GM12873 (cell line): ENCODE measurements at regions not wholly inside any gene's neighbourhood (a gene's known extent, or its start where the extent isn't known, plus 50 kb on each side); places are given as distances from the start of the nearest gene placed in this dataset.

Source experiments
- TF ChIP-seq, protein P1 (sequence below): IDR thresholded peaks from 2 replicates; pipeline ENCODE4 v1.5.1; 2012; ENCODE audit warnings: low read depth, mild to moderate bottlenecking, moderate library complexity, low read length, control low read depth; ENCODE audit not compliant: insufficient read depth; ENCODE audit errors: missing control alignments

DNA sequence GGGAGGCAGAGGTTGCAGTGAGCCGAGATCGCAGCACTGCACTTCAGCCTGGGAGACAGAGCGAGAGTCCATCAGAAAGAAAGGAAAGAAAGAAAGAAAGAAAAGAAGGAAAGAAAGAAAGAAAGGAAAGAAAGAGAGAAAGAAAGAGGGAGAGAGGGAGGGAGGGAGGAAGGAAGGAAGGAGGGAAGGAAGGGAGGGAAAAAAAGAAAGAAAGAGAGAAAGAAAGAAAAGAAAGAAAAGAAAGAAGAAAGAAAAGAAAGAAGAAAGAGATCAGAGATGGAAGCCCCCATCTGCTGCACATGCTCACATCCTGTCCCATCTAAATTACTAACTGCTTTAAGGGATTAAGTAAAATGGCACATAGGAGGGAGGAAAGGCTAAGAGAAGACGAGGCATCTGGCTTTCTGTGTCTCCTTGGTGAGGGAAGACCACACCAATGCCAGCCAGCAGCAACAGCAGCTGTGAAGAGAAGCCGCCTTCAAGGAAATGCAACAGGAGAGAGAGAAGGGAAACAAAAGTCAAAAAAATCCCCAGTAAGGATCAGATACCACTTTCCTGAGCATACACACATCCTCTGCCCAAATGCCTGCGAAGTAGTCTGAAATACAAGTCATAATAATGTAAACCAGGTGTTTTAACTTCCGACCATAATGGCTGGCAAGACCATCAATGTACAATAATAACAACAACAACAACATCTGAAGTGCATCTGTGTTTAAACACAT, 300.2 kb upstream of the JARID2 start:
- TF ChIP-seq, protein P1, sequence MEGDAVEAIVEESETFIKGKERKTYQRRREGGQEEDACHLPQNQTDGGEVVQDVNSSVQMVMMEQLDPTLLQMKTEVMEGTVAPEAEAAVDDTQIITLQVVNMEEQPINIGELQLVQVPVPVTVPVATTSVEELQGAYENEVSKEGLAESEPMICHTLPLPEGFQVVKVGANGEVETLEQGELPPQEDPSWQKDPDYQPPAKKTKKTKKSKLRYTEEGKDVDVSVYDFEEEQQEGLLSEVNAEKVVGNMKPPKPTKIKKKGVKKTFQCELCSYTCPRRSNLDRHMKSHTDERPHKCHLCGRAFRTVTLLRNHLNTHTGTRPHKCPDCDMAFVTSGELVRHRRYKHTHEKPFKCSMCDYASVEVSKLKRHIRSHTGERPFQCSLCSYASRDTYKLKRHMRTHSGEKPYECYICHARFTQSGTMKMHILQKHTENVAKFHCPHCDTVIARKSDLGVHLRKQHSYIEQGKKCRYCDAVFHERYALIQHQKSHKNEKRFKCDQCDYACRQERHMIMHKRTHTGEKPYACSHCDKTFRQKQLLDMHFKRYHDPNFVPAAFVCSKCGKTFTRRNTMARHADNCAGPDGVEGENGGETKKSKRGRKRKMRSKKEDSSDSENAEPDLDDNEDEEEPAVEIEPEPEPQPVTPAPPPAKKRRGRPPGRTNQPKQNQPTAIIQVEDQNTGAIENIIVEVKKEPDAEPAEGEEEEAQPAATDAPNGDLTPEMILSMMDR: no peak

DNA sequence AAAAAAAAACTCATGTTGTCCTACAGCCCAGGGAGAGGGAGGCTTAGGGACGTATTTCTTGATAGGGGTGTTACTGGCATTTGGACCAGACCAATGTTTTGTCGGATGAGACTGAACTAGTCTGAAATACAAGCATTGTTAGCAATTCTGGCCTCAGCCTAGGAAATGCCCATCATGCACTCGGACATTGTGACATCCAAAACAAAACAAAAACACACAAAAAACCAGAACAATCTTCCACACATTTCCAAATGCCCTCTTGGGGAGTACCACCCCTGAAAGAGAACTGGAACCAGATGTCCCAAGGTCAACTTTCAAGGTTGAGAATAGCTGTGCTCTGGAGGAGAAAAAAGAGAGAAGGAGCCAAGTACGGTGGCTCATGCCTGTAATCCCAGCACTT, 299.1 kb upstream of the JARID2 start:
- TF ChIP-seq, protein P1: no peak

DNA sequence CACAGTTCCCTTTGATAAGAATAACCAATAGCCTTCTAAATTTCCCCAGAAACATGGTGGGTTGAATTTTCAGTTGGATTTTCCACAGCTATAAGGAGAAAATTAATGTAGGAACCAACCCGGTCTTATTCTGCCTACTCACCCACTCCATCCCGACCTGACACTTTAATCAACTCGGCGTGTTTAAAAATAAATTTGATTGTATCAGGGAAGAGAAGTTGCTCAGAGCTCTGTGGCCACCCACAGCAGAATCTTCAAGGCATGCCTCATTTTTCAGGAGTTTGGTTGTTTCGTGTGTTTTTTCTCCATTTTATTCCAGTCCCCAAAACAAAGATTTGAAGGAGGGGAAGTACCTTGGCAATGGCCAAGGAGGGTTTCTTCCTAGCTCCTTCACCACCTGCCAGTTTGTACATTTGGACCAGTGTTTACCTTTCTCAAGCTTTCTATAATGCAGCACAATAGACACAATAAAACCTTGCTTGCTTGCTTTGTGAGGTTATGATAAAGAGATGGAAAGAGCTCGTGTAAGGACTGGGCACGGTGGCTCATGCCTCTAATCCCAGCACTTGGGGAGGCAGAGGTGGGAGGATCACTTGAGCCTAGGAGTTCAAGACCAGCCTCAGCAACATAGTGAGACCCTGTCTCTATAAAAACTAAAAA, 297.2 kb upstream of the JARID2 start:
- TF ChIP-seq, protein P1: no peak

DNA sequence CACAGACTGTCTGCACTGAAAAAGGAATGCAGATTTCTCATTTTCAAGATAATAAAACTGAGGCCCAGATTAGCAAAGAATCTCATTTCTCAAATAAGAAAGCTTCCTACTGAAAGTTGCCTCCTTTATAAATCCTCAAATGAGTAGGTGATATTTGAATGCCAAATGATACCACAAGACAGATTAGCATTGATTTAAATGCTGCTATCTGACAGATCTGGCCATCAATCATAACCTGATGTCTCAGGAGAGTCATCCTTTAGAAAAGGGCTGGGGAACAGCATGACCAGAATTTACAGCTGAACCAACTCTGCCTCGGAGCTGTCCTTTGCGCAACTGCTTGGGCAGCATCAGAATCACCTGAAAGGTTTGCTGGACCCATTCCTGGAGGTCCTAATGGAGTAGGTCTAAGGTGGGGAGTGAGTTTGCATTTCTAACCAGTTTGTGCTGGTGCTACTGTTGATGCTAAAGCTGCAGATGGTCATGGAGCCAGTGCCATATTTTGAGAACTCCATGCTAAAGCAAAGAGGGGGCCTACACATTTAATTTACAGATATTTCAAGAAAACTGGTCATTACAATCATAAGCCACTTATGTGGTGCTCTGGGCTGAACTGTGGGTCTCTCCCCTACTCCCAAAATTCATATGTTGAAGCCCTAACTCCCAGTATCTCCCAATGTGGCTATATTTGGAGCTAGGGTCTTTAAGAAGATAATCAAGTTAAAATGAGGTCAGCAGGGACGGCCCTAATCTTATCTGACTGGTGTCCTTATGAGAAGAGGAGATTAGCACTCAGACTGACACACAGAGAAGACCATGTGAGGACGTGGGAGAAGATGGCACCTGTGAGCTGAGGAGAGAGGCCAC, 295.5 kb upstream of the JARID2 start:
- TF ChIP-seq, protein P1: no peak

DNA sequence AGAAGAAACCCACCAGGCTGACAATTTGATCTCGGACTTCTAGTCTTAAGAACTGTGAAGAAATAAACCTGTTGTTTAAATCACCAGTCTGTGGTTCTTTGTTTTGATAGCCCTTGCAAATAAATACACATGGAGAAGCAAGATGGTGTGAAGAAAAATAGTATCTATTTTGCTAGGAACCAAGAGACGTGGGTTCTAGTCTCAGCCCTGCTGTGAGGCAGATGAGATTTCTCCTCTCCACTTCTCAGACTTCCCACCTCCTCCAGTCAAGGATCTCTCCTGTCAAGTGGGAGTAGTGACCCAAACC, 294.9 kb upstream of the JARID2 start:
- TF ChIP-seq, protein P1: no peak

DNA sequence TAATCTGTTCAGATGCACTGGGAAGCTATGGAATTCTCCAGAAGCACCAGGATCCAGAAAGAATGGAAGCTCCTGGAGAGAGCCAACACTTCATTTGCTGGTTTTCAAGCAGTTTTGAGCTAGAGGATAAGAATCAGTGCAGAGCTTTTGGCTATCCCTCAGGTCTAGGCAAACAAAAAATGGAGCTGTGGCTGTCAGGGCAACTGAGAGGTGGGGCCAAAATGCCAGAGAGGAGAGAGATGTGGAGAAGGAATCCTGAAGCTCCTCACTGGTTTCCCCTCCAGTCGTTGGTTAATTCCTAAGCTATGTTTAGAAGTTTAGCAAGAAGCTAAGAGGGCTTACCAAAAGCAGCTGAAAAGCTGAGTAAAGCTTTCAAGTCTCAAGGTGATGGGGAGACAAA, 294.2 kb upstream of the JARID2 start:
- TF ChIP-seq, protein P1: no peak

DNA sequence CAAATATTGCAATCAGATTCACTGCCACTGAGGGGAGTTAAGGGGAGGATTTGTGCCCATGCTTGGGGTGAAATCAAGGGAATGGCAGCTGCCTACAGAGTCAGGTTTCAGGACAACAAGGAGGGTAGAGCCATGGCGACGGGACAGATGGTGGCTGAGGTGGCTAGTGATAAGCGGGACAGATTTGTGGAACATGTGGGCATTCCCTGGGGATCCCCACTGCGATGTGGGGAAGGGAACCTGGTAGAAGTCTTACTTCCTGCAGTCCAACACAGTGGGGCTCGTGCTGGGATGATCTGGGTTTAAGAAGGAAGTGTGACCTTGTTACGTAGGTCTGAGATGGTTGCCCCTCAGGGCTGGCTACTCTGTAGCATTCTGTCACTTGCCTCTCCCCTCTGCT, 292.0 kb upstream of the JARID2 start:
- TF ChIP-seq, protein P1: no peak
